NCI-H187 treated with DMSO at 0.1 percent for 48 hours (cell line): ENCODE measurements at regions not wholly inside any gene's neighbourhood (a gene's known extent, or its start where the extent isn't known, plus 50 kb on each side); places are given as distances from the start of the nearest gene placed in this dataset.

ENCODE experiments used
- DNase-seq: peaks from one replicate; lab custom pipeline; 2025; lab: John Stamatoyannopoulos, UW

- no peak for DNase-seq
These were observed 1021.5 kb upstream of the ADGRL2 start for GRCh38 chr1:80779275-80779674.

GRCh38 chr1:80778094-80778840 lies 1022.5 kb upstream of the ADGRL2 start:
- DNase-seq = no peak

GRCh38 chr1:80776266-80776665 lies 1024.5 kb upstream of the ADGRL2 start:
- no peak for DNase-seq

GRCh38 chr1:80769208-80769750 lies 1031.5 kb upstream of the ADGRL2 start:
- no peak for DNase-seq

GRCh38 chr1:80767711-80768110 lies 1033.0 kb upstream of the ADGRL2 start:
- no peak for DNase-seq

- no peak for DNase-seq
These were observed 1041.4 kb upstream of the ADGRL2 start for GRCh38 chr1:80759354-80759753.

- DNase-seq = no peak
These were observed 1044.8 kb upstream of the ADGRL2 start for GRCh38 chr1:80755944-80756343.

GRCh38 chr1:80751204-80751603 lies 1049.5 kb upstream of the ADGRL2 start:
- DNase-seq = no peak

- DNase-seq = no peak
These were observed 1069.4 kb upstream of the ADGRL2 start for GRCh38 chr1:80731241-80731894.

- no peak for DNase-seq
These were observed 1078.1 kb upstream of the ADGRL2 start for GRCh38 chr1:80722611-80723010.

GRCh38 chr1:80706526-80706925 lies 1094.2 kb upstream of the ADGRL2 start:
- no peak for DNase-seq

- no peak for DNase-seq
These were observed 1122.3 kb upstream of the ADGRL2 start for GRCh38 chr1:80678438-80678837.

GRCh38 chr1:80675454-80675853 lies 1125.3 kb upstream of the ADGRL2 start:
- no peak for DNase-seq

GRCh38 chr1:80673935-80674597 lies 1126.7 kb upstream of the ADGRL2 start:
- no peak for DNase-seq

GRCh38 chr1:80668372-80668771 lies 1132.4 kb upstream of the ADGRL2 start:
- DNase-seq = no peak

GRCh38 chr1:80666073-80666472 lies 1134.7 kb upstream of the ADGRL2 start:
- no peak for DNase-seq

- no peak for DNase-seq
These were observed 1141.6 kb upstream of the ADGRL2 start for GRCh38 chr1:80659161-80659560.

GRCh38 chr1:80657707-80658106 lies 1143.0 kb upstream of the ADGRL2 start:
- DNase-seq = no peak

- no peak for DNase-seq
These were observed 1143.6 kb upstream of the ADGRL2 start for GRCh38 chr1:80657044-80657643.

- no peak for DNase-seq
These were observed 1144.1 kb upstream of the ADGRL2 start for GRCh38 chr1:80656641-80657040.

- no peak for DNase-seq
These were observed 1144.6 kb upstream of the ADGRL2 start for GRCh38 chr1:80656014-80656636.

- DNase-seq = no peak
These were observed 1154.7 kb upstream of the ADGRL2 start for GRCh38 chr1:80646053-80646452.
